Omental fat pad (tissue), 3 donors: ENCODE measurements at regions not wholly inside any gene's neighbourhood (a gene's known extent, or its start where the extent isn't known, plus 50 kb on each side); places are given as distances from the start of the nearest gene placed in this dataset.
A peak's percentile ranks its signal among the peaks of the same experiment; 100 is the strongest.

ENCODE experiments used
- ATAC-seq: fragments of 150-250 bp; one replicate; pipeline ENCODE4 v1.9.1; 2016; ENCODE audit warnings: mild to moderate bottlenecking, moderate library complexity; ENCODE audit not compliant: low FRiP score
- DNase-seq: peaks from one replicate; pipeline ENCODE4 v3.0.0-alpha.2; 2019; ENCODE audit warnings: low spot score
- CTCF ChIP-seq, 3 donors: fragments of 450-650 bp; IDR thresholded peaks; one replicate each; pipeline ENCODE4 v1.5.1; 2016 to 2017; ENCODE audit warnings: antibody characterized with exemption in 3 of 3, mild to moderate bottlenecking in 3 of 3, moderate library complexity in 2 of 3

GRCh38 chr1:229208481-229208880, 62.4 kb upstream of the RAB4A start:
- DNase-seq (no peak), ATAC-seq (peak; percentile 27)
- no peak for TF ChIP-seq CTCF (IDR thresholded peaks at IDR 0.05)

GRCh38 chr1:229209386-229209785, 61.5 kb upstream of the RAB4A start:
- DNase-seq: no peak
- no peak for TF ChIP-seq CTCF (IDR thresholded peaks at IDR 0.05)
- ATAC-seq: peak; percentile 1

GRCh38 chr1:229209816-229210215, 61.1 kb upstream of the RAB4A start:
- DNase-seq: no peak
- TF ChIP-seq CTCF (IDR thresholded peaks at IDR 0.05): no peak
- peak; percentile 67 for ATAC-seq

GRCh38 chr1:229210844-229211243, 60.1 kb upstream of the RAB4A start:
- no peak for TF ChIP-seq CTCF (IDR thresholded peaks at IDR 0.05)
- ATAC-seq (no peak), DNase-seq (no peak)

- DNase-seq (no peak), ATAC-seq (no peak)
- TF ChIP-seq CTCF (IDR thresholded peaks at IDR 0.05): no peak
Measured at GRCh38 chr1:229213797-229214196, 57.1 kb upstream of the RAB4A start.

- no peak for DNase-seq
- no peak for ATAC-seq
Measured at GRCh38 chr1:229217716-229218115, 53.2 kb upstream of the RAB4A start.

More at GRCh38 chr1:229217716-229218115, 53.2 kb upstream of the RAB4A start:
- TF ChIP-seq CTCF (IDR thresholded peaks at IDR 0.05): no peak
